HEK293 (cell line): ENCODE measurements at regions not wholly inside any gene's neighbourhood (a gene's known extent, or its start where the extent isn't known, plus 50 kb on each side); places are given as distances from the start of the nearest gene placed in this dataset.

Source experiments
- GLIS2 ChIP-seq: fragments of 450-650 bp; formaldehyde crosslinking; IDR thresholded peaks from 2 replicates; pipeline ENCODE4 v1.5.1; 2016; ENCODE audit warnings: missing biosample characterization, missing genetic modification characterization
- MYNN ChIP-seq: fragments of 450-650 bp; formaldehyde crosslinking; IDR thresholded peaks from 2 replicates; pipeline ENCODE4 v1.5.1; 2016; ENCODE audit warnings: missing biosample characterization, missing genetic modification characterization, borderline replicate concordance
- SCRT2 ChIP-seq: fragments of 450-650 bp; formaldehyde crosslinking; IDR thresholded peaks from 2 replicates; pipeline ENCODE4 v1.5.1; 2016; ENCODE audit warnings: missing biosample characterization, missing genetic modification characterization
- SETDB1 ChIP-seq: IDR thresholded peaks from one replicate; pipeline ENCODE4 v1.6.1; 2017; ENCODE audit warnings: mild to moderate bottlenecking, low read length, moderate library complexity, mixed read lengths; ENCODE audit not compliant: insufficient read length
- SP3 ChIP-seq: fragments of 450-650 bp; formaldehyde crosslinking; IDR thresholded peaks from 2 replicates; pipeline ENCODE4 v1.5.1; 2016; ENCODE audit warnings: missing biosample characterization, missing genetic modification characterization
- TCF7L2 ChIP-seq: IDR thresholded peaks from 2 replicates; pipeline ENCODE4 v1.6.1; 2011; ENCODE audit warnings: low read depth, mild to moderate bottlenecking, inconsistent platforms, low read length, moderate library complexity, borderline replicate concordance
- ZNF274 ChIP-seq, 2 experiments: fragments of 200-500 bp in 1 of 2; fragments of 450-650 bp in 1 of 2; sonication (Bioruptor generic) in 1 of 2; formaldehyde crosslinking in 1 of 2; IDR thresholded peaks; 2 replicates each; pipeline versions ENCODE4 v1.5.1 to v1.6.1; 2014 to 2016; ENCODE audit warnings: borderline replicate concordance in 1 of 2, inconsistent platforms in 1 of 2, low read length in 1 of 2, missing biosample characterization in 1 of 2, missing genetic modification characterization in 1 of 2
- ZNF791 ChIP-seq: fragments of 450-650 bp; formaldehyde crosslinking; IDR thresholded peaks from 2 replicates; pipeline ENCODE4 v1.5.1; 2016; ENCODE audit warnings: missing biosample characterization, missing genetic modification characterization
- TF ChIP-seq, protein P1 (sequence below): fragments of 450-650 bp; formaldehyde crosslinking; IDR thresholded peaks from 2 replicates; pipeline ENCODE4 v1.5.1; 2016; ENCODE audit warnings: missing biosample characterization, missing genetic modification characterization
- TF ChIP-seq, protein P2 (sequence below): fragments of 450-650 bp; formaldehyde crosslinking; IDR thresholded peaks from 2 replicates; pipeline ENCODE4 v1.5.1; 2016; ENCODE audit warnings: missing biosample characterization, missing genetic modification characterization
- TF ChIP-seq, protein P3 (sequence below): IDR thresholded peaks from 2 replicates; pipeline ENCODE4 v1.6.1; 2011; ENCODE audit warnings: mild to moderate bottlenecking, low read depth, low read length, borderline replicate concordance
- TF ChIP-seq, protein P4 (sequence below): fragments of 450-650 bp; formaldehyde crosslinking; IDR thresholded peaks from 2 replicates; pipeline ENCODE4 v1.5.1; 2016; ENCODE audit warnings: missing biosample characterization, missing genetic modification characterization
- TF ChIP-seq, protein P5 (sequence below): fragments of 450-650 bp; formaldehyde crosslinking; IDR thresholded peaks from 2 replicates; pipeline ENCODE4 v1.5.1; 2016; ENCODE audit warnings: missing biosample characterization, missing genetic modification characterization, low read depth
- TF ChIP-seq, protein P6 (sequence below): sonication (generic); formaldehyde crosslinking; IDR thresholded peaks from 2 replicates; pipeline ENCODE4 v1.8.1; 2022; ENCODE audit warnings: mild to moderate bottlenecking, moderate library complexity, missing genetic modification reagents

DNA sequence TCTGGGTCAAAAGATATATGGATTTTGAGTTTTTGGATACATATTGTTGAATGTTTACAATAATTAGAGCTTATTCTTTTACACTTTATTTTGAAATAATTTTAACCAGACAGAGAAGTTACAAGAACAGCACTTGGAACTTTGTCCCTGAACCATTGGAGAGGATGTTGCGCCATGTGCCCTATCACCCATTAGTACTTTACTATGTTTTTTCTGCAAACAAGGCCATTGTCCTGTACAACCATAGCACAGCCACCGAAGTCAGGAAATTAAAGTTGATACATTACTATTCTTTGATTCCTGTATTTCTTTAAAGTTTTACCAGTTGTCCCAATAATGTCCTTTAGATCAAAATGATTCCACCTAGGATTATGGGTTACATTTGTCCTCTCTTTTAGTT, 188.8 kb downstream of the ACKR3 start:
- TF ChIP-seq, protein P1, sequence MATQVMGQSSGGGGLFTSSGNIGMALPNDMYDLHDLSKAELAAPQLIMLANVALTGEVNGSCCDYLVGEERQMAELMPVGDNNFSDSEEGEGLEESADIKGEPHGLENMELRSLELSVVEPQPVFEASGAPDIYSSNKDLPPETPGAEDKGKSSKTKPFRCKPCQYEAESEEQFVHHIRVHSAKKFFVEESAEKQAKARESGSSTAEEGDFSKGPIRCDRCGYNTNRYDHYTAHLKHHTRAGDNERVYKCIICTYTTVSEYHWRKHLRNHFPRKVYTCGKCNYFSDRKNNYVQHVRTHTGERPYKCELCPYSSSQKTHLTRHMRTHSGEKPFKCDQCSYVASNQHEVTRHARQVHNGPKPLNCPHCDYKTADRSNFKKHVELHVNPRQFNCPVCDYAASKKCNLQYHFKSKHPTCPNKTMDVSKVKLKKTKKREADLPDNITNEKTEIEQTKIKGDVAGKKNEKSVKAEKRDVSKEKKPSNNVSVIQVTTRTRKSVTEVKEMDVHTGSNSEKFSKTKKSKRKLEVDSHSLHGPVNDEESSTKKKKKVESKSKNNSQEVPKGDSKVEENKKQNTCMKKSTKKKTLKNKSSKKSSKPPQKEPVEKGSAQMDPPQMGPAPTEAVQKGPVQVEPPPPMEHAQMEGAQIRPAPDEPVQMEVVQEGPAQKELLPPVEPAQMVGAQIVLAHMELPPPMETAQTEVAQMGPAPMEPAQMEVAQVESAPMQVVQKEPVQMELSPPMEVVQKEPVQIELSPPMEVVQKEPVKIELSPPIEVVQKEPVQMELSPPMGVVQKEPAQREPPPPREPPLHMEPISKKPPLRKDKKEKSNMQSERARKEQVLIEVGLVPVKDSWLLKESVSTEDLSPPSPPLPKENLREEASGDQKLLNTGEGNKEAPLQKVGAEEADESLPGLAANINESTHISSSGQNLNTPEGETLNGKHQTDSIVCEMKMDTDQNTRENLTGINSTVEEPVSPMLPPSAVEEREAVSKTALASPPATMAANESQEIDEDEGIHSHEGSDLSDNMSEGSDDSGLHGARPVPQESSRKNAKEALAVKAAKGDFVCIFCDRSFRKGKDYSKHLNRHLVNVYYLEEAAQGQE (tag by site-specific recombination): no peak
- TF ChIP-seq SP3 (tag by site-specific recombination) (no peak), ZNF791 (tag by site-specific recombination) (no peak), GLIS2 (no peak), SETDB1 (no peak), ZNF274 (IDR thresholded peaks at IDR 0.05; ENCODE audit: low read length) (no peak), ZNF274 (tag by site-specific recombination; IDR thresholded peaks at IDR 0.05; ENCODE audit: borderline replicate concordance) (no peak), MYNN (no peak), SCRT2 (no peak), TCF7L2 (no peak)
- TF ChIP-seq, protein P2, sequence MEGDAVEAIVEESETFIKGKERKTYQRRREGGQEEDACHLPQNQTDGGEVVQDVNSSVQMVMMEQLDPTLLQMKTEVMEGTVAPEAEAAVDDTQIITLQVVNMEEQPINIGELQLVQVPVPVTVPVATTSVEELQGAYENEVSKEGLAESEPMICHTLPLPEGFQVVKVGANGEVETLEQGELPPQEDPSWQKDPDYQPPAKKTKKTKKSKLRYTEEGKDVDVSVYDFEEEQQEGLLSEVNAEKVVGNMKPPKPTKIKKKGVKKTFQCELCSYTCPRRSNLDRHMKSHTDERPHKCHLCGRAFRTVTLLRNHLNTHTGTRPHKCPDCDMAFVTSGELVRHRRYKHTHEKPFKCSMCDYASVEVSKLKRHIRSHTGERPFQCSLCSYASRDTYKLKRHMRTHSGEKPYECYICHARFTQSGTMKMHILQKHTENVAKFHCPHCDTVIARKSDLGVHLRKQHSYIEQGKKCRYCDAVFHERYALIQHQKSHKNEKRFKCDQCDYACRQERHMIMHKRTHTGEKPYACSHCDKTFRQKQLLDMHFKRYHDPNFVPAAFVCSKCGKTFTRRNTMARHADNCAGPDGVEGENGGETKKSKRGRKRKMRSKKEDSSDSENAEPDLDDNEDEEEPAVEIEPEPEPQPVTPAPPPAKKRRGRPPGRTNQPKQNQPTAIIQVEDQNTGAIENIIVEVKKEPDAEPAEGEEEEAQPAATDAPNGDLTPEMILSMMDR: no peak
- TF ChIP-seq, protein P3, sequence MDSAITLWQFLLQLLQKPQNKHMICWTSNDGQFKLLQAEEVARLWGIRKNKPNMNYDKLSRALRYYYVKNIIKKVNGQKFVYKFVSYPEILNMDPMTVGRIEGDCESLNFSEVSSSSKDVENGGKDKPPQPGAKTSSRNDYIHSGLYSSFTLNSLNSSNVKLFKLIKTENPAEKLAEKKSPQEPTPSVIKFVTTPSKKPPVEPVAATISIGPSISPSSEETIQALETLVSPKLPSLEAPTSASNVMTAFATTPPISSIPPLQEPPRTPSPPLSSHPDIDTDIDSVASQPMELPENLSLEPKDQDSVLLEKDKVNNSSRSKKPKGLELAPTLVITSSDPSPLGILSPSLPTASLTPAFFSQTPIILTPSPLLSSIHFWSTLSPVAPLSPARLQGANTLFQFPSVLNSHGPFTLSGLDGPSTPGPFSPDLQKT: no peak
- TF ChIP-seq, protein P4, sequence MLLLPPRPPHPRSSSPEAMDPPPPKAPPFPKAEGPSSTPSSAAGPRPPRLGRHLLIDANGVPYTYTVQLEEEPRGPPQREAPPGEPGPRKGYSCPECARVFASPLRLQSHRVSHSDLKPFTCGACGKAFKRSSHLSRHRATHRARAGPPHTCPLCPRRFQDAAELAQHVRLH (tag by site-specific recombination): no peak
- TF ChIP-seq, protein P5, sequence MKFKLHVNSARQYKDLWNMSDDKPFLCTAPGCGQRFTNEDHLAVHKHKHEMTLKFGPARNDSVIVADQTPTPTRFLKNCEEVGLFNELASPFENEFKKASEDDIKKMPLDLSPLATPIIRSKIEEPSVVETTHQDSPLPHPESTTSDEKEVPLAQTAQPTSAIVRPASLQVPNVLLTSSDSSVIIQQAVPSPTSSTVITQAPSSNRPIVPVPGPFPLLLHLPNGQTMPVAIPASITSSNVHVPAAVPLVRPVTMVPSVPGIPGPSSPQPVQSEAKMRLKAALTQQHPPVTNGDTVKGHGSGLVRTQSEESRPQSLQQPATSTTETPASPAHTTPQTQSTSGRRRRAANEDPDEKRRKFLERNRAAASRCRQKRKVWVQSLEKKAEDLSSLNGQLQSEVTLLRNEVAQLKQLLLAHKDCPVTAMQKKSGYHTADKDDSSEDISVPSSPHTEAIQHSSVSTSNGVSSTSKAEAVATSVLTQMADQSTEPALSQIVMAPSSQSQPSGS (tag by site-specific recombination): no peak
- TF ChIP-seq, protein P6, sequence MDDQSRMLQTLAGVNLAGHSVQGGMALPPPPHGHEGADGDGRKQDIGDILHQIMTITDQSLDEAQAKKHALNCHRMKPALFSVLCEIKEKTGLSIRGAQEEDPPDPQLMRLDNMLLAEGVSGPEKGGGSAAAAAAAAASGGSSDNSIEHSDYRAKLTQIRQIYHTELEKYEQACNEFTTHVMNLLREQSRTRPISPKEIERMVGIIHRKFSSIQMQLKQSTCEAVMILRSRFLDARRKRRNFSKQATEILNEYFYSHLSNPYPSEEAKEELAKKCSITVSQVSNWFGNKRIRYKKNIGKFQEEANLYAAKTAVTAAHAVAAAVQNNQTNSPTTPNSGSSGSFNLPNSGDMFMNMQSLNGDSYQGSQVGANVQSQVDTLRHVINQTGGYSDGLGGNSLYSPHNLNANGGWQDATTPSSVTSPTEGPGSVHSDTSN (CRISPR knock-in tag): no peak
